ENCODE measurements at regions not wholly inside any gene's neighbourhood (a gene's known extent, or its start where the extent isn't known, plus 50 kb on each side); places are given as distances from the start of the nearest gene placed in this dataset.

GRCh38 chr18:40464032-40464431, 1491.0 kb upstream of the PIK3C3 start:
- H3K4me1 Mint-ChIP-seq = no peaks in the 10 kb centered on the region
- no peaks in the 10 kb centered on the region for H3K36me3 Mint-ChIP-seq
- H3K27me3 ChIP-seq (ENCODE audit: control insufficient read depth, insufficient read depth, low read length) = no peaks in the 10 kb centered on the region
- no peaks in the 10 kb centered on the region for H3K4me1 ChIP-seq (ENCODE audit: control insufficient read depth, insufficient read depth, low read length)
- DNase-seq = no peak
- H3K4me3 ChIP-seq (ENCODE audit: low read length) = no peak overlapping the region
- no peak for ATAC-seq
- peaks cover 10 to 22% of the 10 kb centered on the region in 2 donors for H3K9me3 Mint-ChIP-seq
- WGBS (ENCODE audit: insufficient coverage) = no CpG with 5 or more reads among the region's 1 CpG
- no peak overlapping the region for H3K4me3 Mint-ChIP-seq
- no peaks in the 10 kb centered on the region for H3K36me3 ChIP-seq (ENCODE audit: control insufficient read depth, insufficient read depth, low read length)
- H3K9me3 ChIP-seq (ENCODE audit: control insufficient read depth, insufficient read depth, low read length) = no peaks in the 10 kb centered on the region
- TF ChIP-seq CTCF (IDR thresholded peaks at IDR 0.05) = no peak
- intact Hi-C loops (cut with micrococcal nuclease) = no loop called here
- no peak overlapping the region for H3K27ac ChIP-seq (ENCODE audit: low read length)
- H3K27ac Mint-ChIP-seq = no peak overlapping the region
- no peaks in the 10 kb centered on the region for H3K27me3 Mint-ChIP-seq (ENCODE audit: low read depth in 2 of 2)

GRCh38 chr18:40453903-40454302, 1501.1 kb upstream of the PIK3C3 start:
- WGBS (ENCODE audit: insufficient coverage) = 95% methylated on average over 4 of the region's 5 CpGs
- Mint-ChIP-seq H3K27me3 (ENCODE audit: low read depth in 2 of 2) (no peaks in the 10 kb centered on the region), H3K4me1 (no peaks in the 10 kb centered on the region), H3K27ac (no peak overlapping the region), H3K9me3 (peaks cover 11 to 27% of the 10 kb centered on the region in 2 donors), H3K36me3 (peaks cover 8% of the 10 kb centered on the region), H3K4me3 (no peak overlapping the region)
- Histone ChIP-seq H3K36me3 (ENCODE audit: control insufficient read depth, insufficient read depth, low read length) (no peaks in the 10 kb centered on the region), H3K27me3 (ENCODE audit: control insufficient read depth, insufficient read depth, low read length) (no peaks in the 10 kb centered on the region), H3K4me1 (ENCODE audit: control insufficient read depth, insufficient read depth, low read length) (no peaks in the 10 kb centered on the region), H3K4me3 (ENCODE audit: low read length) (no peak overlapping the region), H3K9me3 (ENCODE audit: control insufficient read depth, insufficient read depth, low read length) (no peaks in the 10 kb centered on the region), H3K27ac (ENCODE audit: low read length) (no peak overlapping the region)
- DNase-seq (no peak), ATAC-seq (no peak)
- intact Hi-C loops (cut with micrococcal nuclease) = no loop called here
- TF ChIP-seq CTCF (IDR thresholded peaks at IDR 0.05) = no peak

- no peak for ATAC-seq
- intact Hi-C loops (cut with micrococcal nuclease) = no loop called here
- no peak for DNase-seq
- Mint-ChIP-seq H3K27ac (no peak overlapping the region), H3K36me3 (peaks cover 8% of the 10 kb centered on the region), H3K9me3 (peaks cover 9 to 22% of the 10 kb centered on the region in 2 donors), H3K4me1 (no peaks in the 10 kb centered on the region), H3K27me3 (ENCODE audit: low read depth in 2 of 2) (no peaks in the 10 kb centered on the region), H3K4me3 (no peak overlapping the region)
- WGBS (ENCODE audit: insufficient coverage) = 77% methylated on average over 2 of the region's 2 CpGs
- Histone ChIP-seq H3K4me3 (ENCODE audit: low read length) (no peak overlapping the region), H3K27ac (ENCODE audit: low read length) (no peak overlapping the region), H3K4me1 (ENCODE audit: control insufficient read depth, insufficient read depth, low read length) (no peaks in the 10 kb centered on the region), H3K9me3 (ENCODE audit: control insufficient read depth, insufficient read depth, low read length) (no peaks in the 10 kb centered on the region), H3K36me3 (ENCODE audit: control insufficient read depth, insufficient read depth, low read length) (no peaks in the 10 kb centered on the region), H3K27me3 (ENCODE audit: control insufficient read depth, insufficient read depth, low read length) (no peaks in the 10 kb centered on the region)
- TF ChIP-seq CTCF (IDR thresholded peaks at IDR 0.05) = no peak
These were observed 1502.4 kb upstream of the PIK3C3 start for GRCh38 chr18:40452599-40452998.

GRCh38 chr18:40450751-40451150, 1504.3 kb upstream of the PIK3C3 start:
- no peak for TF ChIP-seq CTCF (IDR thresholded peaks at IDR 0.05)
- Histone ChIP-seq H3K36me3 (ENCODE audit: control insufficient read depth, insufficient read depth, low read length) (no peaks in the 10 kb centered on the region), H3K27ac (ENCODE audit: low read length) (no peak overlapping the region), H3K9me3 (ENCODE audit: control insufficient read depth, insufficient read depth, low read length) (no peaks in the 10 kb centered on the region), H3K4me3 (ENCODE audit: low read length) (no peak overlapping the region), H3K4me1 (ENCODE audit: control insufficient read depth, insufficient read depth, low read length) (no peaks in the 10 kb centered on the region), H3K27me3 (ENCODE audit: control insufficient read depth, insufficient read depth, low read length) (no peaks in the 10 kb centered on the region)
- DNase-seq = no peak
- no peak overlapping the region for H3K4me3 Mint-ChIP-seq
- H3K27ac Mint-ChIP-seq = no peak overlapping the region
- H3K9me3 Mint-ChIP-seq = peaks cover 9 to 20% of the 10 kb centered on the region in 2 donors
- ATAC-seq = no peak
- no peaks in the 10 kb centered on the region for H3K4me1 Mint-ChIP-seq
- H3K27me3 Mint-ChIP-seq (ENCODE audit: low read depth in 2 of 2) = no peaks in the 10 kb centered on the region
- peaks cover 8% of the 10 kb centered on the region for H3K36me3 Mint-ChIP-seq
- intact Hi-C loops (cut with micrococcal nuclease) = no loop called here
